ENCODE measurements at regions not wholly inside any gene's neighbourhood (a gene's known extent, or its start where the extent isn't known, plus 50 kb on each side); places are given as distances from the start of the nearest gene placed in this dataset.
A peak's percentile ranks its signal among the peaks of the same experiment; 100 is the strongest.

DNA sequence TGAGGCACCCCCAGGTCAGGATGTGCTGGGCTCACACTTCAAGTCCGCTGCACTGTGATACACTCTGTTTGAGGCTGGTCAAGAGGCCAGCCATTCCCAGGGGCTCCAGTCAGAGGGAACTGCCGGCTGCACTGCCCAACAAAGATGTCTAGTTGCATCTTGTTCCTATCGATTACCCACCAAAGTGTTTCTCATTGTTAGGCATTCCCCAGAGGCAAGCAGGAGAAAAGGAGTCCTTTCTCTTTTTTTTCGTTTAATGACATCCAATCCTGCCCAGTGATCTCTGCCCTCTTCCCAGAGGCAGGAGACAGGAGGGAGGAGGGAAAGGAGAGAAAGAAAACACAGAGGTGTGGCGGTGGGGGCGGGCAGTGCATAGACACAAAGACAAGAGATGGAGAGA is 150.4 kb downstream of the OMA1 start:
- Histone ChIP-seq H2AFZ (no peak overlapping the region), H3K4me2 (no peak overlapping the region), H3F3A (ENCODE audit: insufficient read depth, low read depth) (no peaks in the 10 kb centered on the region), H3K36me3 (ENCODE audit: low read depth) (no peaks in the 10 kb centered on the region), H4K20me1 (ENCODE audit: insufficient read depth) (no peaks in the 10 kb centered on the region), H3K4me1 (replicated peaks; ENCODE audit: insufficient read depth) (no peaks in the 10 kb centered on the region), H3K27ac (no peak overlapping the region), H3K9me2 (ENCODE audit: insufficient read depth) (no peaks in the 10 kb centered on the region), H3K4me3 (no peak overlapping the region), H3K27me3 (ENCODE audit: insufficient read depth, low read depth) (no peaks in the 10 kb centered on the region), H3K79me2 (ENCODE audit: low read depth) (no peaks in the 10 kb centered on the region), H3K9me3 (ENCODE audit: insufficient read depth, low read depth) (0 out of 2 replicates have a peak, but pooled peaks cover 5% of the 10 kb centered on the region)
- ChIA-PET CTCF (no interaction called here), POLR2A (ENCODE audit: unreplicated experiment) (no interaction called here)
- no peak for DNase-seq
- intact Hi-C loops (cut with micrococcal nuclease; ENCODE audit: unreplicated experiment): no loop called here
- no peak for TF ChIP-seq CTCF (conservative IDR thresholded peaks at IDR 0.05)
- no peak for TF ChIP-seq EZH2 (IDR thresholded peaks at IDR 0.05; ENCODE audit: low read depth)
- BruUV-seq (replicated peaks): no TSS peak

- H3K27me3 ChIP-seq (ENCODE audit: insufficient read depth, low read depth): no peaks in the 10 kb centered on the region
- no peak overlapping the region for H3K4me3 ChIP-seq
- H3K9me3 ChIP-seq (ENCODE audit: insufficient read depth, low read depth): 0 out of 2 replicates have a peak, but pooled peaks cover 5% of the 10 kb centered on the region
- H3K9me2 ChIP-seq (ENCODE audit: insufficient read depth): no peaks in the 10 kb centered on the region
- H3F3A ChIP-seq (ENCODE audit: insufficient read depth, low read depth): no peaks in the 10 kb centered on the region
- no peaks in the 10 kb centered on the region for H4K20me1 ChIP-seq (ENCODE audit: insufficient read depth)
- no peaks in the 10 kb centered on the region for H3K4me1 ChIP-seq (replicated peaks; ENCODE audit: insufficient read depth)
- POLR2A ChIA-PET (ENCODE audit: unreplicated experiment): interaction anchor here (0.6 kb wide), 1 partner anchor 14 kb away, joined by 3 read pairs; no protein-coding TSS in a partner anchor
- peak; percentile 25 to 36 for DNase-seq
- H3K4me2 ChIP-seq: no peak overlapping the region
- H2AFZ ChIP-seq: no peak overlapping the region
- H3K36me3 ChIP-seq (ENCODE audit: low read depth): no peaks in the 10 kb centered on the region
- BruUV-seq (replicated peaks): no TSS peak
- CTCF ChIA-PET: no interaction called here
- H3K27ac ChIP-seq: no peak overlapping the region
- intact Hi-C loops (cut with micrococcal nuclease; ENCODE audit: unreplicated experiment): no loop called here
- TF ChIP-seq EZH2 (IDR thresholded peaks at IDR 0.05; ENCODE audit: low read depth): no peak
- TF ChIP-seq CTCF (conservative IDR thresholded peaks at IDR 0.05): no peak
- no peaks in the 10 kb centered on the region for H3K79me2 ChIP-seq (ENCODE audit: low read depth)
Observed at GRCh38 chr1:58395355-58395754, 151.2 kb downstream of the OMA1 start.

DNA sequence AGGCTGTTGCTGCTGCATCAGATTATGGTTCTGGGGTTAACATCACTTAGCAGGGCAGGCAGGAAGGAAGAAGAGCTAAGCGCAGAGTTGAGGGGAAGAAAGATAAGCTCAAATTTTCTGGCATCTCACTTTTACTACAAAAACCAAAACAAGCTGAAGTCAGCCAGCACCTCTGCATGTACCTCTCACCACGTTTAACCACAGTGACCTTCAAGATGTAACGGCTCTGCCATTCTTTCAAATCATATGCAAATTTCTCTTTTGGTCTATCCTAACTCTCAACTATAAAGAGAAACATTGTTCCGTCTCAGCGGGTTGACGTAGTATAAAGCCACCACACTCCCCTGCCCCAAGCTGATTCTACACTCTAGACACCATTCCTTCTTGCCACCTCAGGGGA is 154.4 kb downstream of the OMA1 start:
- DNase-seq: no peak
- no TSS peak for BruUV-seq (replicated peaks)
- intact Hi-C loops (cut with micrococcal nuclease; ENCODE audit: unreplicated experiment): no loop called here
- no peaks in the 10 kb centered on the region for H3K9me2 ChIP-seq (ENCODE audit: insufficient read depth)
- no peak for TF ChIP-seq CTCF (conservative IDR thresholded peaks at IDR 0.05)
- TF ChIP-seq EZH2 (IDR thresholded peaks at IDR 0.05; ENCODE audit: low read depth): no peak
- 0 out of 2 replicates have a peak, but pooled peaks cover 7% of the 10 kb centered on the region for H3K27me3 ChIP-seq (ENCODE audit: insufficient read depth, low read depth)
- no peaks in the 10 kb centered on the region for H4K20me1 ChIP-seq (ENCODE audit: insufficient read depth)
- no peak overlapping the region for H2AFZ ChIP-seq
- CTCF ChIA-PET: no interaction called here
- no peaks in the 10 kb centered on the region for H3K79me2 ChIP-seq (ENCODE audit: low read depth)
- no peaks in the 10 kb centered on the region for H3K36me3 ChIP-seq (ENCODE audit: low read depth)
- no peak overlapping the region for H3K27ac ChIP-seq
- no peaks in the 10 kb centered on the region for H3F3A ChIP-seq (ENCODE audit: insufficient read depth, low read depth)
- no peaks in the 10 kb centered on the region for H3K4me1 ChIP-seq (replicated peaks; ENCODE audit: insufficient read depth)
- H3K4me3 ChIP-seq: no peak overlapping the region
- POLR2A ChIA-PET (ENCODE audit: unreplicated experiment): interaction anchor here (0.6 kb wide), 1 partner anchor 12 kb away, joined by 4 read pairs; no protein-coding TSS in a partner anchor
- H3K4me2 ChIP-seq: no peak overlapping the region
- 0 out of 2 replicates have a peak, but pooled peaks cover 5% of the 10 kb centered on the region for H3K9me3 ChIP-seq (ENCODE audit: insufficient read depth, low read depth)

Measured in PC-9 (cell line).